ENCODE measurements at regions not wholly inside any gene's neighbourhood (a gene's known extent, or its start where the extent isn't known, plus 50 kb on each side); places are given as distances from the start of the nearest gene placed in this dataset.

DNA sequence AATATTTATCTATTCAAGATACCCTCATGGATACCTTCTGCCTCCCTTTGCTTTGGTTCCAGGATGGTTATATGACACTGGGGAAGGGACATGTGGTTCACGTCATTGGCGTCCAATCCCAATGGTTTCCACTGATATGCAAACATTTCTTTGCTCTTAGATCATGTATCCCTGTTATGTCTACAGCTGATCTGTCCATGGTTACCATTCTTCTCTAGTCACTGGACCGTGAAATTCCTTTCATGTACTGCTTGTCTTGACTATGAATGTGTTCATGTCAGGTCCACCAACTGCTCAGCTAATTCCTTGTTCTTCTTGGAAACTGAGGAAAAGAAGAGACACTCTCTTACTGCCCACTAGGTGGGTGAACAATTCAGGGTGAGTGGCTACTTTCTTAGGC is 391.1 kb upstream of the ZNF608 start:
- TF ChIP-seq, protein P1, sequence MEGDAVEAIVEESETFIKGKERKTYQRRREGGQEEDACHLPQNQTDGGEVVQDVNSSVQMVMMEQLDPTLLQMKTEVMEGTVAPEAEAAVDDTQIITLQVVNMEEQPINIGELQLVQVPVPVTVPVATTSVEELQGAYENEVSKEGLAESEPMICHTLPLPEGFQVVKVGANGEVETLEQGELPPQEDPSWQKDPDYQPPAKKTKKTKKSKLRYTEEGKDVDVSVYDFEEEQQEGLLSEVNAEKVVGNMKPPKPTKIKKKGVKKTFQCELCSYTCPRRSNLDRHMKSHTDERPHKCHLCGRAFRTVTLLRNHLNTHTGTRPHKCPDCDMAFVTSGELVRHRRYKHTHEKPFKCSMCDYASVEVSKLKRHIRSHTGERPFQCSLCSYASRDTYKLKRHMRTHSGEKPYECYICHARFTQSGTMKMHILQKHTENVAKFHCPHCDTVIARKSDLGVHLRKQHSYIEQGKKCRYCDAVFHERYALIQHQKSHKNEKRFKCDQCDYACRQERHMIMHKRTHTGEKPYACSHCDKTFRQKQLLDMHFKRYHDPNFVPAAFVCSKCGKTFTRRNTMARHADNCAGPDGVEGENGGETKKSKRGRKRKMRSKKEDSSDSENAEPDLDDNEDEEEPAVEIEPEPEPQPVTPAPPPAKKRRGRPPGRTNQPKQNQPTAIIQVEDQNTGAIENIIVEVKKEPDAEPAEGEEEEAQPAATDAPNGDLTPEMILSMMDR (IDR thresholded peaks at IDR 0.05): no peak
- no peak for TF ChIP-seq POLR2A (IDR thresholded peaks at IDR 0.05)
